Transverse colon (tissue), 3 donors: ENCODE measurements at regions not wholly inside any gene's neighbourhood (a gene's known extent, or its start where the extent isn't known, plus 50 kb on each side); places are given as distances from the start of the nearest gene placed in this dataset.

ENCODE experiments used
- EP300 ChIP-seq: sonication (generic); formaldehyde crosslinking; IDR thresholded peaks from one replicate; pipeline ENCODE4 v1.6.1; 2017; ENCODE audit warnings: antibody characterized with exemption, low read depth
- POLR2A ChIP-seq: fragments of 450-650 bp; IDR thresholded peaks from one replicate; pipeline ENCODE4 v1.6.1; 2016; ENCODE audit warnings: antibody characterized with exemption, mild to moderate bottlenecking, moderate library complexity
- TF ChIP-seq, protein P1 (sequence below), 5 experiments: fragments of 200-600 bp in 3 of 5; fragments of 450-650 bp in 2 of 5; sonication (generic) in 3 of 5; IDR thresholded peaks; 1 replicate in 2 of 5; 2 replicates in 3 of 5; pipeline ENCODE4 v1.5.1; 2016 to 2017; ENCODE audit warnings: antibody characterized with exemption in 5 of 5, inconsistent platforms in 3 of 5, mild to moderate bottlenecking in 2 of 5, moderate library complexity in 1 of 5

DNA sequence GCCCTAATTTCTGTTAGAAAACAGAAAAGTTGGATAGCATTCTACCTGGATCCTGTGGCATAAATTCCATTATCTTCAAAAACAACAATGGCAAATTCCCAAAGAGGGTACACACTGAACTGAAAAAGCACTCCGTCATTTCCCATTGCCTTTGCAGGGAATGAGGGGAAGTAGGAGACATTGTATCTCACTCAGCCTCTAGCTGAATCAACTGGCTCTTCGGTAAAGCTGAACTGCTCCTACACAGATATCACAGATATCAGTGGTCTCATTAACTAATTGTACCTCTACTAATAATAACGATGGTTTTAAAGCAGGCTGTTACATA is 64.2 kb upstream of the PRKAR2B start:
- TF ChIP-seq POLR2A, result no peak
- TF ChIP-seq, protein P1, sequence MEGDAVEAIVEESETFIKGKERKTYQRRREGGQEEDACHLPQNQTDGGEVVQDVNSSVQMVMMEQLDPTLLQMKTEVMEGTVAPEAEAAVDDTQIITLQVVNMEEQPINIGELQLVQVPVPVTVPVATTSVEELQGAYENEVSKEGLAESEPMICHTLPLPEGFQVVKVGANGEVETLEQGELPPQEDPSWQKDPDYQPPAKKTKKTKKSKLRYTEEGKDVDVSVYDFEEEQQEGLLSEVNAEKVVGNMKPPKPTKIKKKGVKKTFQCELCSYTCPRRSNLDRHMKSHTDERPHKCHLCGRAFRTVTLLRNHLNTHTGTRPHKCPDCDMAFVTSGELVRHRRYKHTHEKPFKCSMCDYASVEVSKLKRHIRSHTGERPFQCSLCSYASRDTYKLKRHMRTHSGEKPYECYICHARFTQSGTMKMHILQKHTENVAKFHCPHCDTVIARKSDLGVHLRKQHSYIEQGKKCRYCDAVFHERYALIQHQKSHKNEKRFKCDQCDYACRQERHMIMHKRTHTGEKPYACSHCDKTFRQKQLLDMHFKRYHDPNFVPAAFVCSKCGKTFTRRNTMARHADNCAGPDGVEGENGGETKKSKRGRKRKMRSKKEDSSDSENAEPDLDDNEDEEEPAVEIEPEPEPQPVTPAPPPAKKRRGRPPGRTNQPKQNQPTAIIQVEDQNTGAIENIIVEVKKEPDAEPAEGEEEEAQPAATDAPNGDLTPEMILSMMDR (IDR thresholded peaks at IDR 0.05), result no peak
- no peak for TF ChIP-seq EP300
